ENCODE measurements at regions not wholly inside any gene's neighbourhood (a gene's known extent, or its start where the extent isn't known, plus 50 kb on each side); places are given as distances from the start of the nearest gene placed in this dataset.
"Not testable (repeated sequence)": the region's sequence is repeated elsewhere in the genome, so short reads cannot be mapped to it uniquely, and the experiment has no call there.

DNA sequence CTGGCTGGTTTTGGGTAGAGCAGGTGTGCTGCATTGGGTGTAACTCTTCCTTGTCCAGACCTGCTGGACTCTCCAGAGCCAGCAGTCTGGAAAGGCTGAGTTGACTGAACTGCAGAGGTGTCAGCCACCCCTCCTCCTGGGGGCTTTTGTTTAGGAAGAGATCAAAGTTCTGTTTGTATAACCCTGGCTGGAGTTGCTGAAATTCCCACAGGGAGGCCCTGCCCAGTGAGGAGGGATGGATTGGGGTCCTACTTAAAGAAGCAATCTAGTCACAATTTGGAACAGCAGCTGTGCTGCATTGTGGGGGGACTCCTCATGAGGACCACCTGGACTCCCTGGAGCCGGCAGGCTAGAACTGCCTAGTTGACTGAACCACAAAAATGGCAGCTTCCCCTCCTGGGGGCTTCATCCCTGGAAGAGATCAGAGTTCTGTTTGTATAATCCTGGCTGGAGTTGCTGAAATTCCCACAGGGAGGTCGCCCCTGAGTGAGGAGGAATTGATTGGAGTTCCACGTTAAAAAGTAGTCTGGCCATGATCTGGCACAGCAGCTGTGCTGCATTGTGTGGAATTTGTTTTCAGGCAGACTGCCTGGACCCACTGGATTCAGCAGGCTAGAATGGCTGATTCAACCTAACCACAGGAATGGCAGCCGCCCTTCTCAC, 264.9 kb upstream of the ZC4H2 start:
- intact Hi-C loops (cut with DNase I; ENCODE audit: low total_unique reads), result no loop called here
- WGBS, 2 donors, result 77 to 86% methylated on average over 4 of the region's 4 CpGs

GRCh38 chrX:65203545-65203944, 227.3 kb upstream of the ZC4H2 start:
- no peak overlapping the region for H3K4me3 ChIP-seq (ENCODE audit: low read depth, poor library complexity, severe bottlenecking)
- DNase-seq (ENCODE audit: low spot score in 2 of 2), result no peak
- intact Hi-C loops (cut with DNase I; ENCODE audit: low total_unique reads), result no loop called here
- 72 to 84% methylated on average over 2 to 3 of the region's 3 CpGs for WGBS, 2 donors
- TF ChIP-seq POLR2A (IDR thresholded peaks at IDR 0.05) (no peak), CTCF (IDR thresholded peaks at IDR 0.05) (no peak)

More for the DNA sequence above, 264.9 kb upstream of the ZC4H2 start:
- no peak overlapping the region for H3K4me3 ChIP-seq (ENCODE audit: low read depth, poor library complexity, severe bottlenecking)
- TF ChIP-seq POLR2A (IDR thresholded peaks at IDR 0.05) (no peak), CTCF (IDR thresholded peaks at IDR 0.05) (no peak)
- DNase-seq (ENCODE audit: low spot score in 2 of 2), result no peak

DNA sequence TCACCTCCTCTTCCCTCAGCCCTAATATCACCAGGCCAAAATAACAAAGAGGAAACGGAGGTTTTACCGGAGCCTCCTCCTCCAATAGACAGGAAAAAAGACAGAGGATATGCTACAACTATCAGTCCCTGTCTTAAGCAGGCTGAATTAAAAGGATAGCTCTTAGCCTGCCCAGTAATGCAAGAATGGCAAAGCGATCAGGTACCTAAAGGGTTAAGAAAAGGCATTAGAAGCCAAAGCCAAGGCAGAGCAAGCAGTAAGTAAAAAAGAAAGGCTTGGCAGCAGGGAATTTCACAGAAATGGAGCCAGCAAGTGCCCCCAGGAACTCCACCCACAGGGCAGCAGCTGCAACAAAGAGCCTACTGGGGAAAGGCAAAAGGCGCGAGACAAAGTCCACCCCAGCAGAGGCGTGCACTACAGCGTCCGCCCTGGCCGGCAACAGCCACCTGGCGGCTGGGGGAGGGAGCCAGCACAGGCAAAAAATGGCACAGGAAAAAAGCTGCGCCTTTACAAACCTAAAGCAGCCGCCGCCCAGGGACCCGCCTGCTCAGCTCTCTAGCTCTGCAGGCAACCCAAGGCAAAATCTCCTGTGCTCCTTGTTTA, 220.6 kb upstream of the ZC4H2 start:
- TF ChIP-seq POLR2A (IDR thresholded peaks at IDR 0.05) (no peak), CTCF (IDR thresholded peaks at IDR 0.05) (no peak)
- no peak overlapping the region for H3K4me3 ChIP-seq (ENCODE audit: low read depth, poor library complexity, severe bottlenecking)
- intact Hi-C loops (cut with DNase I; ENCODE audit: low total_unique reads), result no loop called here
- 13 to 18% methylated on average over 13 to 14 of the region's 14 CpGs for WGBS, 2 donors
- DNase-seq (ENCODE audit: low spot score in 2 of 2), result no peak

DNA sequence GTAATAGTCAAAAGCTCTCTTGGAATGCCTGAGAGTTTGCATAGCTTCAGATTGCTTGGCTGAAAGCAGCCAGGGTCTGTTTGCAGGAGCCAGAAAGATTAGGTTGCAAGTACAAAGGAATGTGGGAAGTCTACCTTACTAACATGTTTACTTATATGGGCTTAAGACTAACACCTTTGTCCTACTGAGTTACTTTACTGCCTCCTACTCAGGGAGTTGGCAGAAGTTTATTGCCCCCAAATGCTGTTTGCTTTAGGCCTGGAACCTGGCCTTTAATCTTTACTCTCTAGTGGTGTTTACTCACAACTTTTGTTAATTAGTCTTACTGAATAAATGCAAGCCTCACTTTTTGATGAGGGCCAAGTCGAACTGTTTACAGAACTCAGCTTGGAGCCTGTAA, 219.4 kb upstream of the ZC4H2 start:
- 45% methylated on average over 1 of the region's 1 CpG; no CpG with 5 or more reads in 1 of the 2 donors for WGBS, 2 donors
- H3K4me3 ChIP-seq (ENCODE audit: low read depth, poor library complexity, severe bottlenecking), result no peak overlapping the region
- TF ChIP-seq CTCF (IDR thresholded peaks at IDR 0.05) (no peak), POLR2A (IDR thresholded peaks at IDR 0.05) (no peak)
- intact Hi-C loops (cut with DNase I; ENCODE audit: low total_unique reads), result no loop called here
- no peak for DNase-seq (ENCODE audit: low spot score in 2 of 2)

DNA sequence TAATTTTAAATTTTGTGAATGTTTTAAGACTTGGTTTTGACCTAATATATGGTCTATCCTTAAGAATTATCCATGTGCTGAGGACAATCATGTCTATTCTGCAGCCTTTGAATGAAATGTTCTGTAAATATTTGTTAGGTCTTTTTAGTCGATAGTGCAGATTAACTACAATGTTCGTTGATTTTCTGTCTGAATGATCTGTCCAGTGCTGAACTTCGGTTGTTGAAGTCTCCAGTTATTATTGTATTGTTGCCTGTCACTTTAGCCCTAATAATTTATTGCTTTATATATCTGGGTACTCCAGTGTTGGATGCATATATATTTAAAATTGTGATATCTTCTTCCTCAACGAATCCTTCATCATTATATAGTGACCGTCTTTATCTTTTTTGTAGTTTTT, 218.3 kb upstream of the ZC4H2 start:
- no peak for TF ChIP-seq CTCF (IDR thresholded peaks at IDR 0.05)
- TF ChIP-seq POLR2A (IDR thresholded peaks at IDR 0.05), result no peak
- intact Hi-C loops (cut with DNase I; ENCODE audit: low total_unique reads), result no loop called here
- DNase-seq (ENCODE audit: low spot score in 2 of 2), result no peak
- no peak overlapping the region for H3K4me3 ChIP-seq (ENCODE audit: low read depth, poor library complexity, severe bottlenecking)
- 76 to 82% methylated on average over 5 of the region's 5 CpGs for WGBS, 2 donors

DNA sequence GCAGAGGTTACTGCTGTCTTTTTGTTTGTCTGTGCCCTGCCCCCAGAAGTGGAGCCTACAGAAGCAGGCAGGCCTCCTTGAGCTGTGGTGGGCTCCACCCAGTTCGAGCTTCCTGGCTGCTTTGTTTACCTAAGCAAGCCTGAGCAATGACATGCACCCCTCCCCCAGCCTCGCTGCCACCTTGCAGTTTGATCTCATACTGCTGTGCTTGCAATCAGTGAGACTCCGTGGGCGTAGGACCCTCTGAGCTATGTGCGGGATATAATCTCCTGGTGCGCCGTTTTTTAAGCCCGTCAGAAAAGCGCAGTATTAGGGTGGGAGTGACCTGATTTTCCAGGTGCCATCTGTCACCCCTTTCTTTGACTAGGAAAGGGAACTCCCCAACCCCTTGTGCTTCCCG, 187.1 kb upstream of the ZC4H2 start:
- DNase-seq (ENCODE audit: low spot score in 2 of 2); H3K4me3 ChIP-seq (ENCODE audit: low read depth, poor library complexity, severe bottlenecking); intact Hi-C loops (cut with DNase I; ENCODE audit: low total_unique reads): not testable (repeated sequence)
- 87 to 92% methylated on average over 9 to 10 of the region's 10 CpGs for WGBS, 2 donors

All from lower leg skin (tissue), 4 donors.